GM18873 (cell line): ENCODE measurements at regions not wholly inside any gene's neighbourhood (a gene's known extent, or its start where the extent isn't known, plus 50 kb on each side); places are given as distances from the start of the nearest gene placed in this dataset.

Experiments used
- ATAC-seq: cut with Tn5 transposase; IDR thresholded peaks from one replicate; pipeline ENCODE4 v1.9.1; 2021; ENCODE audit warnings: mild to moderate bottlenecking, moderate library complexity, moderate number of reproducible peaks; ENCODE audit not compliant: unreplicated experiment, low FRiP score

- no peak for ATAC-seq
Measured at GRCh38 chr16:52238710-52239109, 308.2 kb downstream of the TOX3 start.

DNA sequence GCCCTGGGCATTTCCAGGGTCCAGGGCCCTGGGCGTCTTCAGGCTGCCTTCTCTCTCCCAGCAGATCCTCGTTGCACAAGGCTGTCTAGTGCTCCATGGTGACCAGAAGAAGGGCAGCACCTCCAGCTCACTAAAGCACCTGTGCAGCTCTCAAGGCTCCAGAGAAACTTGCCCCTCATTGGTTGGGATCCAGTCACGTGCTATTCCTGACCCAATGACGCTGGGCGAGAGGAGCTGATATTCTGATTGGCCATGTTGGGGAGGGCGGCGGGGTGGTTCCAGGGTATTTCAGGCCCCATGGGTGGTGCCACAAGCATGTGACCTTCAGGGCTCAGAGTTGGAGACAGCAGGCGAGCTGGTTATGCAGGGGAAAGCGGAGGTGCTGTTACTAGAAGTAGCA is 309.1 kb downstream of the TOX3 start:
- ATAC-seq: no peak

DNA sequence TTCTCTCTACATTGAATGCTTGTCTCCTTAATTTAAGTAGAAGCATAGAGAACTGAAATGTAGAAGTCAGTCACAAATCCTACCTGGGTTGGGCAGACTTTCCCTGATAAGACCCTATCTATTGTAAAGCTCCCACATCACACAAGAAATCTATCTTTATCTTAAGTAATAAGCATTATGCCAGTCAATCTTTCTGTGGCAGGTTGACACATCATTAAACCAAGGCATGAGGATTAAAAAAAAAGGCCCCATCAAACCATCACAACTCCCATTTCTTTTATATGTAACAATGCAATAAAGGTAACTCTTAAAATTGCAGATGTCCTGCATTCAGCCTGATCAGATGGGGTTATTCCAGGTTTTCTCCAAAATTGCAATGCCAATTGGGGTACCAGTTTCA is 311.8 kb downstream of the TOX3 start:
- ATAC-seq: no peak

- ATAC-seq: no peak
Measured at GRCh38 chr16:52234626-52235025, 312.3 kb downstream of the TOX3 start.

DNA sequence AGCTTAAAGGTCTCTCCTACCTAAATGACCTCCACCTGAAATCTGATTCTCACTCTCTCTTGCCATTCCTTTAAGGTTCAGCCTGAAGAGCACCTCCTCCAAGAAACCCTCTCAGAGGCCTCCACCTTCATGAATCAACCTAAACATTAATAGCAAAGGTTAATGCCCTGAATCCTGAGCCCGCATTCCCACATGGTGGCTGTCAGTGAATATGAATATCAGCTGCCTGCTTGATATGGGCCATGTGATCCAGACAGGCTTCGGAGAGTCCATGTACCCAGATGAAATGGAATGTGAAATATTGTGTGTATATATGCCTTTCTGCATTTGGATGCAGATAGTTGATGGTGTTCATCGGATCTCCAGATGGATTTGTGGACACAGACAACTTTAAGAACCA is 317.5 kb downstream of the TOX3 start:
- ATAC-seq: no peak

DNA sequence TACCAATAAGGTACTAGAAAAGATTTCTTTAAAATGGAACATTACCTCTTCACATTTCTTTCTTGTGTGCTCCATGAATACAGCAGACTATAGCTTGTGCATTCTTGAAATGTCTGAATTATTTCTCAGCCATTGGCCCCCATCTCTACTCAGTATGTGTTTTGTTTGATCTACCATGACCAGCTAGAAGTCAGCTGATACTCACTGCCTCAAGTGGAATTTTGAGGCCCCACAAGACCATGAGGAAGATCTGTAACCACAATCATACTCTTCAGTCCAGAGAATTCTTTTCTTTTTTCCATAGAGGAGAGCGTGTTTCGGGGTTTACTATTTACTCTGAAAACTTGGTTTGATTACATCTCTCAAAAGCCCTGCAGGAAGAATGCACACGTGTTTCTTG is 319.1 kb downstream of the TOX3 start:
- no peak for ATAC-seq

- ATAC-seq: no peak
Measured at GRCh38 chr16:52212841-52213240, 334.1 kb downstream of the TOX3 start.

GRCh38 chr16:52209227-52209626 is 337.7 kb downstream of the TOX3 start:
- no peak for ATAC-seq

DNA sequence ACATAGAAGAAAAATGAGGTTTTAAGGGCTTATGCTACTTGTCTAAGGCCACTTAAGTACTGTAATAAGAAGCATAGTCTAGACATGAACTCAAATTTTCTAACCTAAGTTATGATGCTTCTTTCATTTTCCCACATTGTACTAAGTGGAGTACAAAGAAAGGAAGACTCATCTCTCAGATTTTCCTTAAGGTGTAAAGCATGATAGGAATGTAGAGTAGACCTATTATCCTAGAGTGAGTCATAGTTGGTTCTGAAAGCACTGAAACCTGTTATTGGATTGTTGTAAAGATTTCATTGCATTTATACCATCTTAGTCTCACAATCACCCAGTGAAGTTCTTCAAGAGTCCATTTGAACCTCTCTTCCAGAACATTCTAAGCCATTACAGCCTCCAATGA is 343.8 kb downstream of the TOX3 start:
- ATAC-seq: no peak

DNA sequence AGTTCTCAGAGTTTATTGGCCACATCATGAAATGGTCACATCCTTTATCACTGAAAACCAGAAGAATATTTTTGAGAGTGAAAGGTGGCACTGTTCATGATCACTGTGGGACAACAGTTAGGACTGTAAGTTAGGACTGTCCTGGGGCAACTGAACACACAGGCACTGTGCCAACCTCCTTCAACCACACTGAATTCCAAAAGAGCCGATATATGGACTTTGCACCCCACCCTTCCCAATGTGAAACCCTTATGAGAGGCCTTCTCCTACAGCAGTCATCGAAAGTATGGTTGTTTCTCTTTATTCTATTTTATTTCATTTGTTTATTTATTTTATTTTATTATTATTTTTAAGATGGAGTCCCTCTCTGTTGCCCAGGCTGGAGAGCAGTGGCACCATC is 353.5 kb downstream of the TOX3 start:
- no peak for ATAC-seq

GRCh38 chr16:52191531-52192134 is 355.3 kb downstream of the TOX3 start:
- no peak for ATAC-seq

- no peak for ATAC-seq
Measured at GRCh38 chr16:52184336-52184735, 362.6 kb downstream of the TOX3 start.

DNA sequence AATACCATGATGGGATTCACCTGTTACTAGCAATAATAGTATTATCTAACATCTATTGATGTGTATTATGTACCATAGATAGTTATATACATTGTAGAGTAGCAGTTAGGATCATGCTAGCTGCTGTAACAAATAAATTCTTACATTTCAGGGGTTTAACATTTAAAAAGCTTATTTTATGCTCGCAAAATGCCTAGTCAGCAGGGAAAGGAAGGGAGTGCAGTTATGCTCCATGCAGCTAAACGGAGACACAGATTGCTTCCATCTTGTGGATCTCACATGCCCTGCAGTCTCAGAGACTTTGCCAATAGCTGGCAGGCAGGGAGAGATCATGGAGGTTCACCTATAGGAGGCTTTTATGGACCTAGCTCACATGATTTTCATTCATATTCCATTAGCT is 364.1 kb downstream of the TOX3 start:
- ATAC-seq: no peak

- ATAC-seq: no peak
Measured at GRCh38 chr16:52174168-52174567, 372.8 kb downstream of the TOX3 start.

DNA sequence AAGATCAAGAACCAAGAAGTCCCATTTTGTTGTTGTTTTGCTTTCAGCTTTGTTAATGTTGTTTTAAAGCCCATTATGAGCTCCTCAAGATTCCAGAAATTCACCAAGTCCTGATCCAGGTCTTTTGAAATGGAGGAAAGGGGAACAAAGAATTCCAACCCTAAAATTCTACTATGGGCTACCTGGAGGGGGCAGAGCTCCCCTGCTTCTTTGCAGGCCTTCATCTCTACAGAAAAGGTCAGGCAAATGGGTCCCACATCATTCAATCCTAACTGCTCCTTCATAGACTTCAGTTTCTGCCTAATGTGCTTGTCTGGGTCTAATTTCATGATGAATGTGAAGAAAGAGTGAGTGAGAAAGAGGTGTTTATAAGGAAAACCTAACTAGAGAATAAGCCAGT is 375.5 kb downstream of the TOX3 start:
- ATAC-seq: no peak

DNA sequence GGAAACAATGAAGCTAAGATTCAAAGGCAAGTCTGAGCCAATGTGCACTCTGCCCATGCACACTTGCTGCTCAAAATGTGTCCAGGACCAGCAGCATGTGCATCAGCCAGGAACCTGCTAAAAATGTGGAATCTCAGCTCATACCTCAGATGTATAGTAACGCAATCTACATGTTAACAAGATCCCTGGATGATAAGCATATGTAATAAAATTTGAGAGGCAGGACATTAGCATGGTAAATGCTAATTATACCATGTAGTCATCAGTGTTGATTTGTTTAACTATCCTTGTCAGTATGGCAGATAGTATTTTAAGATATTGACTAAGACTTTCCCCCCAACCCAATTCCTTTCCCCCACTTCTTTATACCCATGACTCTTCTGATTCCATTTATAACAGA is 379.6 kb downstream of the TOX3 start:
- ATAC-seq: no peak

DNA sequence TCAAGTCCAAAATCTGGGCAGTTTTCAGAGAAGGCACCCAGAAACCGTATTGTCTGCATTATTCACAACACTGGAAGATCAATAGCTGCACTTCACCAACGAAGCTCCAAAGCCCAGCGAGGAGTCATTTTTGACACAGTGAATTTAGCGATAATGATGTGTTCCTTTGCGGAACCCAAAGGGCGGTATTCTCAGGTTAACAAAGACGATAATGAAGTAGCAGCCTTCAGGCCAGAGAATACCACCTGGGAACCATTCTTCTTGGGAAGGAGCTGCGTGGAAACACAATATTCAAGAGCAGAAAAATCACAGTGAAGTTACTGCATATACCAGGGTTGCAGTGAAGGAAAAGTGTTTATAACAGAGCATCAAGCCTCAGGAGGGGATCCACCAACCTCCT is 381.0 kb downstream of the TOX3 start:
- no peak for ATAC-seq

DNA sequence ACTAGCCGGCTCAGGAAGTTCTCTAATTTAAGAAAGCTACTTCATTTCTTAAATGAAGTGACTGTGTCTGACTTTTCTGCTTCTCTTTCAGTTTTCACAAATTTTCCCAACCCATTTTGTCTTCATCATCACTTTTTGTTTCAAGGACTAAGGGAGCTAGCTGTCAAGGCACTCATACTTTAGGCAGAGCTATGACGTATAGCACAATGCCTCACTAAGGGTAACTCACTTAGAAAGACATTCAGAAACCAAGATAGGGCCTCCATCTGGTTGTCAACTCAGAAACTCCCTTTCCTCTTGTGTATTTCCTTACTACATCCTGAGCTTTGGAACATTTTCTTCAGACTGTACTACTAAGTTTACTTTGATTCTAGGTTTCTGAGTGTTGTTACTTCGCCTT is 397.9 kb downstream of the TOX3 start:
- no peak for ATAC-seq

GRCh38 chr16:52141871-52142270 is 405.1 kb downstream of the TOX3 start:
- ATAC-seq: no peak

DNA sequence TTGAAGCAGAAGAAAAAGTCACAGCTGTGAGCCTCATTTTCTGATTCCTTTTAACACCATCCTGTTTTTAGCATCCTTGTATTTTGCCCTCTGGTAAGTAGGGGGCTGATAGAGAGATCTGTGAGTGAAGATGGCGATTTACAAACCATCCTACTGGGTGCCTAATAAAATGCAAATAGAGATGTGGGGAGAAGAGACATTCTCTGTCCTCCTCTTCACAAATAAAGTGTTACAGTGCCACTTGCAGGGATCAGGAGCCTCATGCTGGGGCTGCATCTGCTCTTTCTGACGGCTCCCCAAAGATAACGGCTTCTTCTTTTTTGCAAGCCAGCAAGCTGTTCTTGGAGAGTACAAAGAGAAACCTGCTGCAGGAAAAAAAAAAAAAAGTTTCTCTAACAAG is 418.6 kb downstream of the TOX3 start:
- ATAC-seq: no peak

- ATAC-seq: no peak
Measured at GRCh38 chr16:52123842-52124241, 423.1 kb downstream of the TOX3 start.

- ATAC-seq: no peak
Measured at GRCh38 chr16:52123061-52123839, 423.7 kb downstream of the TOX3 start.
